Esophagus squamous epithelium (tissue), 5 donors: ENCODE measurements at regions not wholly inside any gene's neighbourhood (a gene's known extent, or its start where the extent isn't known, plus 50 kb on each side); places are given as distances from the start of the nearest gene placed in this dataset.
"Not testable (repeated sequence)": the region's sequence is repeated elsewhere in the genome, so short reads cannot be mapped to it uniquely, and the experiment has no call there.

Experiments
- DNase-seq: peaks from one replicate; lab custom pipeline; 2025; lab: John Stamatoyannopoulos, UW
- H3K27ac ChIP-seq, 4 donors: fragments of 200-600 bp; sonication (generic); one replicate each; pipeline ENCODE4 v1.5.1; 2016 to 2019; ENCODE audit warnings: mild to moderate bottlenecking in 1 of 4
- H3K27me3 ChIP-seq, 4 donors: fragments of 200-600 bp; sonication (generic); 1 replicate in 3 of 4; 2 replicates in 1 of 4; pipeline versions ENCODE4 v1.5.1 to v1.6.0; 2017 to 2021; ENCODE audit warnings: antibody characterized with exemption in 1 of 4
- H3K36me3 ChIP-seq, 3 donors: fragments of 200-600 bp; sonication (generic); one replicate each; pipeline ENCODE4 v1.5.1; 2016 to 2019
- H3K4me1 ChIP-seq, 3 donors: fragments of 200-600 bp; sonication (generic); one replicate each; pipeline ENCODE4 v1.5.1; 2017 to 2019
- H3K4me3 ChIP-seq, 4 donors: fragments of 200-600 bp; sonication (generic); 1 replicate in 3 of 4; 2 replicates in 1 of 4; pipeline ENCODE4 v1.5.1; 2016 to 2019; ENCODE audit warnings: mild to moderate bottlenecking in 2 of 4, moderate library complexity in 1 of 4
- H3K9me3 ChIP-seq, 3 donors: fragments of 200-600 bp; sonication (generic); one replicate each; pipeline ENCODE4 v1.5.1; 2016 to 2019
- POLR2A ChIP-seq, 4 donors: fragments of 450-650 bp; IDR thresholded peaks; one replicate each; pipeline ENCODE4 v1.6.1; 2017; ENCODE audit warnings: antibody characterized with exemption in 4 of 4, mild to moderate bottlenecking in 4 of 4, moderate library complexity in 3 of 4
- WGBS, 2 donors: methylation state at CpG; one replicate each; pipeline ENCODE4 v1.1.5; 2018; 5-methylcytosine and 5-hydroxymethylcytosine counted together
- intact Hi-C: fragments of 100-400 bp; cut with DNase I; formaldehyde crosslinking; loops from one replicate; pipeline ENCODE4 v1.15.0; 2022
- TF ChIP-seq, protein P1 (sequence below), 6 experiments: fragments of 450-650 bp in 4 of 6; fragments of 200-600 bp in 2 of 6; sonication (generic) in 2 of 6; IDR thresholded peaks; one replicate each; pipeline ENCODE4 v1.5.1; 2016 to 2019; ENCODE audit warnings: antibody characterized with exemption in 6 of 6, mild to moderate bottlenecking in 4 of 6, moderate library complexity in 4 of 6
- donor health status: DM: yes; HTN: yes; CAD: no.

DNA sequence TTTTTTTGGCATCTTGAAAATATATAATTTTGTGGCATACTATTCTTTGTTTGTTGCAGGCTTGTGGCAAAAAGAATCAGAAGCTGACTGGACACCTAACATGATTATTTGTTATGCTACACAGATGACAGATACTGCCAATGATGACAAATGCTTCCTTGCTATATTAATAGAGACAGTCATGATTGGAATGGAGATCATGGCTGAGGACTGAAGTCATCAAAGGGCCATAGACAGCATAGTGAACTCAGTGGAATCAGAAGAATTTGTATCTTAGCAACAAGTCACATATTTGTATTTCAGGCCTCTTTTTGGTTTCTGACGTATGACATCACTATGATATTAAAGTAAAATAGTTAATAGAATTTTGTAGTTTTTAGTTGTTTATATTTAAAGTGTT lies 1003.8 kb upstream of the DDX18 start:
- WGBS, 2 donors: 28 to 68% methylated on average over 1 of the region's 1 CpG
- no peak overlapping the region for H3K27ac ChIP-seq
- no peak overlapping the region for H3K4me3 ChIP-seq
- H3K4me1 ChIP-seq: no peaks in the 10 kb centered on the region
- TF ChIP-seq POLR2A (IDR thresholded peaks at IDR 0.05): no peak
- TF ChIP-seq, protein P1, sequence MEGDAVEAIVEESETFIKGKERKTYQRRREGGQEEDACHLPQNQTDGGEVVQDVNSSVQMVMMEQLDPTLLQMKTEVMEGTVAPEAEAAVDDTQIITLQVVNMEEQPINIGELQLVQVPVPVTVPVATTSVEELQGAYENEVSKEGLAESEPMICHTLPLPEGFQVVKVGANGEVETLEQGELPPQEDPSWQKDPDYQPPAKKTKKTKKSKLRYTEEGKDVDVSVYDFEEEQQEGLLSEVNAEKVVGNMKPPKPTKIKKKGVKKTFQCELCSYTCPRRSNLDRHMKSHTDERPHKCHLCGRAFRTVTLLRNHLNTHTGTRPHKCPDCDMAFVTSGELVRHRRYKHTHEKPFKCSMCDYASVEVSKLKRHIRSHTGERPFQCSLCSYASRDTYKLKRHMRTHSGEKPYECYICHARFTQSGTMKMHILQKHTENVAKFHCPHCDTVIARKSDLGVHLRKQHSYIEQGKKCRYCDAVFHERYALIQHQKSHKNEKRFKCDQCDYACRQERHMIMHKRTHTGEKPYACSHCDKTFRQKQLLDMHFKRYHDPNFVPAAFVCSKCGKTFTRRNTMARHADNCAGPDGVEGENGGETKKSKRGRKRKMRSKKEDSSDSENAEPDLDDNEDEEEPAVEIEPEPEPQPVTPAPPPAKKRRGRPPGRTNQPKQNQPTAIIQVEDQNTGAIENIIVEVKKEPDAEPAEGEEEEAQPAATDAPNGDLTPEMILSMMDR (IDR thresholded peaks at IDR 0.05): no peak
- intact Hi-C loops: no loop called here
- H3K36me3 ChIP-seq: no peaks in the 10 kb centered on the region
- no peaks in the 10 kb centered on the region for H3K27me3 ChIP-seq
- no peak for DNase-seq
- H3K9me3 ChIP-seq: peaks cover 0 to 5% (median 0%) of the 10 kb centered on the region in 3 donors

DNA sequence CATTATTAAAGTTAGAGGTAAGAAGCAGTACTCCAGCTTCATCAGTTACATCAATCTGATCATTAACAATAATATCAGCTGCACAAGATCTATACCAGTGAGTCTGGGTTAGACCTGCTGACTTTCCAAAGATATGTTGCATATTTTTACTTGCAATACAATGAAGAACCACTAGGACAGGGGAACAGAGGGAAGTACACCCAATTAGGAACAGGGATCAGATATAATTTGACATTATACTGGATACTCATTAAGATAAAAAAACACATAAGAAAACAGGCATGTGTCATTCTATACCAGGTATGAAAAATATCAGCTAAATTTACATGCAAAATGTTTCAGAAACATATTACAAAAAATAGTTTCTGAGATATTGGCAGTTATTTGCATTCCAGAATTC lies 995.1 kb upstream of the DDX18 start:
- DNase-seq: no peak
- Histone ChIP-seq H3K4me3 (no peak overlapping the region), H3K36me3 (no peaks in the 10 kb centered on the region), H3K27me3 (no peaks in the 10 kb centered on the region), H3K27ac (no peak overlapping the region), H3K9me3 (no peaks in the 10 kb centered on the region), H3K4me1 (no peaks in the 10 kb centered on the region)
- TF ChIP-seq POLR2A (IDR thresholded peaks at IDR 0.05): no peak
- TF ChIP-seq, protein P1 (IDR thresholded peaks at IDR 0.05): no peak
- intact Hi-C loops: no loop called here

- no peak overlapping the region for H3K27ac ChIP-seq
- DNase-seq: no peak
- 60 to 67% methylated on average over 1 of the region's 1 CpG for WGBS, 2 donors
- H3K27me3 ChIP-seq: no peaks in the 10 kb centered on the region
- H3K36me3 ChIP-seq: no peaks in the 10 kb centered on the region
- intact Hi-C loops: no loop called here
- no peaks in the 10 kb centered on the region for H3K9me3 ChIP-seq
- no peak overlapping the region for H3K4me3 ChIP-seq
- no peaks in the 10 kb centered on the region for H3K4me1 ChIP-seq
- TF ChIP-seq, protein P1 (IDR thresholded peaks at IDR 0.05): no peak
- TF ChIP-seq POLR2A (IDR thresholded peaks at IDR 0.05): no peak
Observed at GRCh38 chr2:116820986-116821385, 993.5 kb upstream of the DDX18 start.

GRCh38 chr2:116829543-116829942 lies 984.9 kb upstream of the DDX18 start:
- H3K4me3 ChIP-seq, H3K4me1 ChIP-seq, H3K27me3 ChIP-seq, DNase-seq, H3K36me3 ChIP-seq, H3K27ac ChIP-seq, H3K9me3 ChIP-seq, intact Hi-C loops: not testable (repeated sequence)
- WGBS, 2 donors: 17 to 92% methylated on average over 1 to 15 of the region's 16 CpGs

- Histone ChIP-seq H3K4me1 (no peaks in the 10 kb centered on the region), H3K27ac (no peak overlapping the region), H3K4me3 (no peak overlapping the region), H3K9me3 (no peaks in the 10 kb centered on the region), H3K36me3 (no peaks in the 10 kb centered on the region), H3K27me3 (no peaks in the 10 kb centered on the region)
- TF ChIP-seq, protein P1 (IDR thresholded peaks at IDR 0.05): no peak
- no peak for TF ChIP-seq POLR2A (IDR thresholded peaks at IDR 0.05)
- WGBS, 2 donors: 70 to 85% methylated on average over 2 of the region's 2 CpGs
- no peak for DNase-seq
- intact Hi-C loops: no loop called here
Observed at GRCh38 chr2:116832148-116832547, 982.3 kb upstream of the DDX18 start.

- Histone ChIP-seq H3K27ac (no peak overlapping the region), H3K36me3 (no peaks in the 10 kb centered on the region), H3K27me3 (no peaks in the 10 kb centered on the region), H3K4me1 (no peaks in the 10 kb centered on the region), H3K9me3 (no peaks in the 10 kb centered on the region), H3K4me3 (no peak overlapping the region)
- no peak for DNase-seq
- WGBS, 2 donors: 81 to 87% methylated on average over 3 of the region's 3 CpGs
- TF ChIP-seq, protein P1 (IDR thresholded peaks at IDR 0.05): no peak
- no peak for TF ChIP-seq POLR2A (IDR thresholded peaks at IDR 0.05)
- intact Hi-C loops: no loop called here
Observed at GRCh38 chr2:116833052-116833451, 981.4 kb upstream of the DDX18 start.
